ENCODE measurements at regions not wholly inside any gene's neighbourhood (a gene's known extent, or its start where the extent isn't known, plus 50 kb on each side); places are given as distances from the start of the nearest gene placed in this dataset.

GRCh38 chr10:78968300-78968942, 100.3 kb upstream of the ZMIZ1 start:
- TF ChIP-seq, protein P1, sequence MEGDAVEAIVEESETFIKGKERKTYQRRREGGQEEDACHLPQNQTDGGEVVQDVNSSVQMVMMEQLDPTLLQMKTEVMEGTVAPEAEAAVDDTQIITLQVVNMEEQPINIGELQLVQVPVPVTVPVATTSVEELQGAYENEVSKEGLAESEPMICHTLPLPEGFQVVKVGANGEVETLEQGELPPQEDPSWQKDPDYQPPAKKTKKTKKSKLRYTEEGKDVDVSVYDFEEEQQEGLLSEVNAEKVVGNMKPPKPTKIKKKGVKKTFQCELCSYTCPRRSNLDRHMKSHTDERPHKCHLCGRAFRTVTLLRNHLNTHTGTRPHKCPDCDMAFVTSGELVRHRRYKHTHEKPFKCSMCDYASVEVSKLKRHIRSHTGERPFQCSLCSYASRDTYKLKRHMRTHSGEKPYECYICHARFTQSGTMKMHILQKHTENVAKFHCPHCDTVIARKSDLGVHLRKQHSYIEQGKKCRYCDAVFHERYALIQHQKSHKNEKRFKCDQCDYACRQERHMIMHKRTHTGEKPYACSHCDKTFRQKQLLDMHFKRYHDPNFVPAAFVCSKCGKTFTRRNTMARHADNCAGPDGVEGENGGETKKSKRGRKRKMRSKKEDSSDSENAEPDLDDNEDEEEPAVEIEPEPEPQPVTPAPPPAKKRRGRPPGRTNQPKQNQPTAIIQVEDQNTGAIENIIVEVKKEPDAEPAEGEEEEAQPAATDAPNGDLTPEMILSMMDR (conservative IDR thresholded peaks at IDR 0.05 in 1 of 2, IDR thresholded peaks at IDR 0.05 in 1 of 2; ENCODE audit: extremely low read depth in 1 of 2, insufficient read depth in 1 of 2, low read depth in 1 of 2, low read length in 2 of 2): no peak
- TF ChIP-seq EZH2 (IDR thresholded peaks at IDR 0.05; ENCODE audit: borderline replicate concordance, low read length): no peak

Data from mammary epithelial cell (primary cell).